ENCODE measurements at regions not wholly inside any gene's neighbourhood (a gene's known extent, or its start where the extent isn't known, plus 50 kb on each side); places are given as distances from the start of the nearest gene placed in this dataset.

DNA sequence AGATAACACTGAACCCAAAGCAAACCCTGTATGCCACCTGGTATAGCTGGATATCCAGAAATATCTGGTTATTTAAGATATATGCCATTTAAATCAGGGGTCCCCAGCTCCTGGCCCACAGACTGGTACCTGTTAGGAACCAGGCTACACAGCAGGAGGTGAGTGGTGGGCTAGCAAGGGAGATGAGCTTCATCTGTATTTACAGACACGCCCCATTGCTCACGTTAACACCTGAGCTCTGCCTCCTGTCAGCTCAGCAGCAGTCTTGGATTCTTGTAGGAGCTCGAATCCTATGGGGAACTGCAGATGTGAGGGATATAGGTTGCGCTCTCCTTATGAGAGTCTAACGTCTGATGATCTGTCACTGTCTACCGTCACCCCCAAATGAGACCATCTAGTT is 646.6 kb downstream of the TLE4 start:
- DNase-seq (ENCODE audit: low read depth), result no peak

DNA sequence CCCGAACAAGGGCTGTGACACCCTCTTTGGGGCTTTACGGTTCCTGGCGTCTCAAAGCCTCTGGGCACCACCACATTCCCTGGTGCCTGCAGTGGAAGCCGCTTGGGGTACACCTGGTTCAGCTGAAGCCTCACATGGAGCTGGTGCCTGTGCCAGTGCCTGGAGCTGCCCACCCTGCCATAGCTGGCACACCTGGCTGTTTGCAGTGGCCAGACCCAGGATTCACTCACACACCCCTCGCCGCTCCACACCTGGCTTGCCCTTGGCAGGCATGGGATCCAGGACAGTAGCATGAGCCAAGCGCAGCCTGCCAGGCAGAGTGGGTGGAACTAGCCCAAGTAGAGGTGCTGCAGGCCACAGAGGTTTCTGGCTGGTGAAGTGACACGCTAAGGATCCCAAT is 641.8 kb downstream of the TLE4 start:
- DNase-seq (ENCODE audit: low read depth), result no peak

DNA sequence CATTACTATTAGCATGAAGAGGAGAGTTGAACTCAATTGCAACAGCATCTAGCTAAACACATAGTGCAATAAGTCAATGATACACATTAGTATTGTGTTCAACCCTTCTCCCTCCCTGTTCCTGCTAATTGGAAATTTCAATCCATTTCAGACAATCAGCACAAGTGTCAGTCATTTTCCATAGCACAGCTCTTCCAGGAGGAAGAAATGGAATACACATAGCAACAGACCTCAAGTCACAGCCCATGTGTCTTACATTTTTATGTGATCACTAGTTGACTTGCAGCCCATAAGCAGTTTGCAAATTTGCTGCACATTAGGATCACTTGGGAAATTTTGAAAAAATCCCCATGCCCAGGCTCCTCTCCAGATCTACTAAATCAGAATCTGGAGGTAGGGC is 636.9 kb downstream of the TLE4 start:
- DNase-seq (ENCODE audit: low read depth), result no peak

DNA sequence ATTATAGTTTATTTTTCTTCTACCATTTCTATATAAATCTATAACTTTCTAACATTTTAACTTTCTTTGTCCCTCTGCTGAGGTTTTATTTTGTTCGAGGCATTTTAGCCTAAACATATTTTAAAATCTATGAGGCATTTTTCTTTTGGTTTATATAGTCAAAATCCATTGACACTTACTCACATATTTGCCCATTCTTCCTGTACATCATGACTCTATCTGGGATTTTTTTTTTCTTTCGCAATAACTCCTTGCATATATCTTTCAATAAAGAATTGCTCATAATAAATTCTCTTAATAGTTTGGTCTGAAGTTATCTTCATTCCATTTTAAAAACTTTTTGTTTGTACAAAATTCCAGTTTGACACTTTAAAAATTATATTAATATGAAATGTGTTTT is 632.3 kb downstream of the TLE4 start:
- DNase-seq (ENCODE audit: low read depth), result no peak

DNA sequence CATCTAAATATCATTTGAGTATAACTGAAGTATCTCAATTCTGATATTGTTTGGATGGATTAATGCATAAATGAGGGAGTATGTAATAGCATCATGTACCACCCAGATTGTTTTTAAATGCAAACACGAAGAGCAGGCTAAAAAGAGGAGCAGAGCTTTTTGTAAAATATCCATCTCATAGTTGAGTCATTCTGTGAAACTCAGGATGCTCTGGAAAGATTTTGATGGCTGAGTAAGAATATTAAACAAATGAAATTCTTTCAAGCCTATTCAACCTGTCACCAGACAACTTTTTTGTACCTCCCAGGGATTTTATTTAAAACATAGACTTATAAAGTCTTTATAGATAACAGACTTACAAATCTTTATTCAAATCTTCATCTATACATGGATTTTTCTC is 625.9 kb downstream of the TLE4 start:
- no peak for DNase-seq (ENCODE audit: low read depth)

DNA sequence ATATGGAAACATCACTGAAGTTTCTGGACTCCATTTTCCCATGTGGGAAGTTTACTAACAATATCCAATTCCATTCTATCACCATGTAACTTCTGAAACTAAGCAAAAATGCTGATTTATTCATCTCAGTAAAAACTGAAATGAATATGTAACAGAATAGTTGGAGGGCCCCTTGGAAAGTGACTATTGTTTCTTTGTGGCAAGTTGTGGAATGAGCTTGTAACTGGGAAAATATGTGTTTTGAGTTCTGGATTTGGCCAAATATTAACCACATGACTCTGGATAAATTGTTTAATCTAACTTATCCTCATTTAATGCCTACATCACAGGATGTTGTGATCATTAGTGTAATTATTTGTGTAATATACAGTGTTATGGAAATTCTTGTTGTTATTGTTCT is 619.3 kb downstream of the TLE4 start:
- DNase-seq (ENCODE audit: low read depth), result no peak

DNA sequence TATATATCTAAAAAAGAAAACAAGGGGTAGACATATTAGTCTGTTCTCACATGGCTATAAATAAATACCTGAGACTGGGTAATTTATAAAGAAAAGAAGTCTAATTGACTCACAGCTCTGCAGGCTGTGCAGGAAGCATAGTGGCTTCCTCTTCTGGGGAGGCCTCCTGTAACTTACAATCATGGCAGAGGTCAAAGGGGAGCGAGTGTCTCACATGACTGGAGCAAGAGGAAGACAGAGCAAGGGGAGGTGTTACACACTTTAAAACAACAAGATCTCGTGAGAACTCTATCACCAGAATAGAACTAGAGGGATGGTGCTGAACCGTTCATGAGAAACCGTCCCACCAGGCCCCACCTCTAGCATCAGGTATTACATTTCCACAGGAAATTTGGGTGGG is 616.8 kb downstream of the TLE4 start:
- DNase-seq (ENCODE audit: low read depth), result no peak

DNA sequence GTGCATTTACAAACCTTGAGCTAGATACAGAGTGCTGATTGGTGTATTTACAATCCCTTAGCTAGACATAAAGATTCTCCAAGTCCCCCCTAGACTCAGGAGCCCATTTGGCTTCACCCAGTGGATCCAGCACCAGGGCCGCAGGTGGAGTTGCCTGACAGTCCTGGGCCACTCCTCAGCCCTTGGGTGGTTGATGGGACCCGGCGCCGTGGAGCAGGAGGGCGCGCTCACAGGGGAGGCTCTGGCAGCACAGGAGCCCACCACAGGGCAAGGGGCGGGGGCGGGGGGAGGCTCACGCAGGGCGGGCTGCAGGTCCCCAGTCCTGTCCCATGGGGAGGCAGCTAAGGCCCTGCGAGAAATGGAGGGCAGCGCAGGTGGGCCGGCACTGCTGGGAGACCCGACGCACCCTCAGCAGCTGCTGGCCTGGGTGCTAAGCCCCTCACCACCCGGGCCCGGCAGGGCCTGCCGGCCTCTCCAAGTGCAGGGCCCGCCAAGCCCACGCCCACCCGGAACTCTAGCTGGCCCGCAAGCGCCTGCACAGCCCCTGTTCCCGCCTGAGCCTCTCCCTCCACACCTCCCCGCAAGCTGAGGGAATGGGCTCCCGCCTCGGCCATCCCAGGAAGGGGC is 613.5 kb downstream of the TLE4 start:
- DNase-seq (ENCODE audit: low read depth), result no peak

DNA sequence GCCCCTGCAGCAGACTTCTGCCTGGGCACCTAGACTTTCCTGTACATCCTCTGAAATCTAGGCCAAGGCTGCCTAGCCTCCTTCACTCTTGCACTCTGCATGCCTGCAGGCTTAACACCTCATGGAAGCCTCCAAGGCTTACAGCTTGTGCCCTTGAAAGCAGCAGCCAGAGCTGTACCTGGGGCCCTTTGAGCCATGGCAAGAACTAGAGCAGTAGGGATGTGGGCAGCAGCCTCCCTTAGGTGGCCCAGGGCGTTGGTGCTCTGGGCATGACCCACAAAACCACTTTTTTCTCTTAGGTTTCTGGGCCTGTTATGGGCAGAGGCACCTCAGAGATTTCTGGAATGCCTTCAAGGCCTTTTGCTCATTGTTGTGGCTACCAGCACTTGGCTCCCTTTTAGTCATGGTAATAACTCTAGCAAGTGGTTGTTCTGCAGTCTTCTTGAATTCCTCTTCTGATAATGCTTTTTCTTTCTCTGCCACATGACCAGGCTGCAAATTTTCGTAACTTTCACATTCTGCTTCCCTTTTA is 606.2 kb downstream of the TLE4 start:
- DNase-seq (ENCODE audit: low read depth), result peak; percentile 7

DNA sequence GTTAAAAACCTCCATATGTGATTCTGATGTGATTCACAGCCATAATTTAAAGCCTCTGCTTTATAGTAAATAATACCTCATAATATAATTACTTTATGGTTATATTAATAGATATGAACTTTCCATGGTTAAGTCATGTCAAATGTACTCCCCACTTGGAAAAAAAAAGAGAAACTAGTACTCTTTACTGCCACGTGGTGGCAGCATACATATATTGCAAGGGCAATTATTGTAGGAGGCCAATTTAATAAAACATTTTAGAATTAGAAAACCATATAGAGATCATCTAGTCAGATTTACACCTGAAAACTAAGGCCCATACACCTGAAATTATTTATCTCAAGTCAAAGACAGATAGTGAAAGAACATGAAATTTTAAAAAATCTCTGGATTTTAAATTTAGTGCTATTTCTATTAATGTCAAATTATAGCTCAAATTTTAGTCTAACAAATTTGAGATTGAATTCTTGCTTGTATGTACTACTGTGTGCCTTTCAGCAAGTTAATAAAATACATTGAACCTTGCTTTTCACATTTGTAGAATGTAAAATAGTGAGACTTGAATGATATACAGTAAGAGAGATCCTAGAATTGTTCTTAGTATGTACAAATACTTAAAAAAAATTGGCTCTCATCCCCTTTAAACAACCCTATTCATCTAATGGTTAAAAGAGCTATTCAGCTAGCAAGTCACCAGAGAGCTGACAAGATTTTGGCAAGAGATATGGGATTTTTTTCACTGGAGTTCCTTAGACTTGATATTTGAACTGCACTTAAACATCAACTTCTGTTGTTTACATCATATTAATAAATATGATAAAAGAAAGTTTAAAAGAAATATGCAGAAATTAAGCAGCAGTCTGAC is 603.8 kb downstream of the TLE4 start:
- peak; percentile 40 for DNase-seq (ENCODE audit: low read depth)

DNA sequence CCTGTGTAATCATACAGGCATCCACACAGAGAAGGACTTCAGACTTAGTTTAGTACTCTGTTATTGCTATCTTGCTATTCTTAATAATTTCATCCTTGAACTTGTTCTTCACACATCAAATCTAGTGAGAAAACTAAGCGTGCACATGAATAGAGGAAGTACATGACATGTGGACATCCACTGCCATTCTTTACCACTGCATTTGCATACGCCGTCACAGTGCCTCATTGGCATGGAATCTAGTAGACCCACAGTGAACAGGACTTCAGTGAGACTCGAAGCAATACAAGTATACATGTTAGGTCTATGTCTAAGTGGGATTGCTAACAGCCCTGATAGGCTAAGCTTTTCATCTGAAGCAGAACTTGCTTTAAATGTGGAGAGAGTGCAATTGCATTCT is 592.1 kb downstream of the TLE4 start:
- no peak for DNase-seq (ENCODE audit: low read depth)

DNA sequence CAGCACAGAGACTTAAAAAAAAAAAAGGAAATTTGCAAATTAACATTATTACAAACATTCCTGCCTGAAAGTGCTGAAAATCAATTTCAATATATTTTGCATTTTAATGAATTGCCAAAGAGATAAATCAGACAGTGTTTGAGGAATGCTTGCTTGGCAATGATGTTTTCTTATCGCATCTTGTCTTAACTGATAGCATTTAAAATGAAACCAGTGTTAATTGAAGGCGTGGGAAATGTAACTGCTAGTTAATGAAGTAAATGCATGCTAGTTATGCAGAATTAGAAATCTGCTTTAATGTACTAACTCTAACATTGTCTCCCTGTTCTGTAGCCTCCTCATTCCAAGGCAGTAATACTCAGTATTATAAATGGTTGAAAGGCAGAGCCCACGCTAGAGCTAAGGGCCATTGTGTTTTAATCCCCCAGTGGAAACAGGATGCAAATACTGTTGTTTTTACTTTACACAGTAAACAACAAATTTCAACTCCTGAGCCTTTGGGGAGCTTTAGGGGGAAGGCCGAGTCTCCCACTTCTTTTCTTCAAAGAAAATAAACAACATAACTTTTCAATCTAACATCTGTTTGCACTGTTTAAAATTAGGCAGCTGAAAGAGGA is 586.9 kb downstream of the TLE4 start:
- DNase-seq (ENCODE audit: low read depth), result no peak

DNA sequence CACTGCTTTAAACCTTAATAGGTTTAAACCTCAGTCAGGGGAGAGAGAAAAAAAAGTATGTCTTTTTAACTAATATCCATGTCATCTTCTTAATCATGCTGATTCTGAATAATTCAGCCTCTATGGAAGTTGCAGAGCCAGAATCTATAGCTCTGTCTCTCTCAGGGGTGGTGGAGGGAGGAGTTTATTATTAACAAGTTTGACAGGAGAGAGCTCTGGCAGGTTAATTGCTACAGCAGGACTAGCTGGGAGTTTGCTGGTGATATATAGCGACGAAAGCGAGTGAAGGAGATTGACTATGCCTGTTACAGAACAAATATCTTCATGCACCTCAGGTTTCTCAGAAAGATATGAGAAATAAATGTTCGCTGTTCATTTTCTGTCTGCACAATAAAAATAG is 586.4 kb downstream of the TLE4 start:
- no peak for DNase-seq (ENCODE audit: low read depth)

DNA sequence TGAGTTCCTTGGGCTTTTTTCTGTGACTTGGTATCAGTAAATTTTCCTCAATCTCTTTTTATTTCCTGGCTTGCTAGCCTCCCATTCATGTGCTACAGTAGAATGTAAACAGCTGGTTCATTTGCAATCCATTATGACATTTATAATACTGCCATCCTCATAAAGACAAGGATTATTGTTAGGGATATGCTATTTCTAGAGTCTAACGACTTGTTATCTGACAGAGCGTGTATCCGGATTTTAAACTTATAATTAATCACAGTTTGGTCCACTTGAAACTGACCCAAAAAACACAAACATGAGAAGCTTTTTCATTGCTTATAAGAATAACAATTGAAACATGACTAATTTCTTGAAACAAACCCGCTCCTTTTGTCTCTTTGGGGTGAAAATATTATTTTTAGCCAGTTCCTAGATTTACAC is 585.8 kb downstream of the TLE4 start:
- no peak for DNase-seq (ENCODE audit: low read depth)

DNA sequence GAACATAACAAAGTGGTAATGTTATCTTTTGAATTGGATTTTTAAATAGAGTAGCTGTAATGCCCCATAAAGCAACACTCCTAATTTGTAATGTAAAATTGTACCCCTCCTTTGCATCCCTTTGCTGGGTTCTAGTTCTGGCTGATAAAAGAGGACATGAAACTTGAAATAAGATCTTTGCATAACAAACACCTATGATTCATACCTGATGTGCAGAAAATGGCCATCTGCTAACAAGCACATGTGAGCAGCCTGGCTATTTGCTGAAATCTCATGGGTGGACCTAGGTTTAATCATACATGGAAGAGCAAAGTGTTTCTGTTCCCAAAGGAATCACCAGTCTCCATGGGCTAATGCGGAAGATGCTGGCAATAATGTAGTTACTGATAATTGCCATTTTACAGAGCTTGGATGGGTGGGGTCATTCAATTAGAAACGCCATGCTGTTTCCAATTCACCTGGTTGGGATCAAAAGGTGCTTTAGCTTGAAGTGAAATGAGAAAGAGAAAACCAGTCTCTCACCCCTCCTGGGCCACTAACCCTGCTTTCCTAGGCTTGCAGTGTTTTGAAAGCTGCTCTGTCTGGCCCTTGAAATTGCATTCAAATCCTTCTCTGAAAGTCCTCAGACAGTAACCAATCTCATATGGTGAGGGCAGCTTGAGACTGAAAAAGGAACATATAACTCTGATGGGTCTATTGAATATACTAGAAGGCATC is 585.1 kb downstream of the TLE4 start:
- DNase-seq (ENCODE audit: low read depth), result no peak

DNA sequence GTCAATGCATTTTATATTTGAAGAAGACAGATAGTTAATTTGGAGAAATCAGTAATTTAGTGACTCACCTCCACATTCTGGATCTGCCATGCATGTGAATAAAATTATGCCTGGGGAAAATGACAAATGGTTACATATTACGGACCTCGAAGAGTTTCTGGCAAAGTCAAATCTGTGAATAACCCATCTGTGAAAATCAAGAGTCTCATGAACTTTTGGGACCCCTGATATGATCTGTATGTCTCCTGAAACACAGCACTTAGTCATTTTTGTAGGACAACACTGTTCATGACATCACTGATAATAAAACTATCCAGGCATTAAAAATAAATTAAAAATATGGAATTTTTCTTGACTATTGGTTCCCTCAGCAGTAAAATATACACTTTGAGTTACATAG is 584.5 kb downstream of the TLE4 start:
- DNase-seq (ENCODE audit: low read depth), result no peak

DNA sequence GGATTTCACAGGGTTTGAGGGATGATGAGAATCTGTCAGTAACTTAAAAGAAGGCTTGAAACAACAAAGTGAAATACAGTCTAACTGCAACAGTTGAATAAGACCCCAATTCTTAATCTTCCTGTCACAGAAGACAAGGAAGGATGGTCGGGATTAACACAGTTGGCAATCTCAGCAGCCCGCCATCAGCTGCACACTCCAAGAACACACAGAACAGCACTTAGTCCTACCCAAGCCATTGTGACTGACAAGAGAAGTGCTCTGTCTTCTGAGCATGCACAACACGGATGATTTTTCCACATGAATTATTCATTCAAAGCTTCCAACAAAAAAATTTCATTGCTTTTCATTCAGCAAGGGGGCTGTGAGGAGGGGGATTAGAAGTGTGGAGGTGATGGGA is 576.1 kb downstream of the TLE4 start:
- no peak for DNase-seq (ENCODE audit: low read depth)

DNA sequence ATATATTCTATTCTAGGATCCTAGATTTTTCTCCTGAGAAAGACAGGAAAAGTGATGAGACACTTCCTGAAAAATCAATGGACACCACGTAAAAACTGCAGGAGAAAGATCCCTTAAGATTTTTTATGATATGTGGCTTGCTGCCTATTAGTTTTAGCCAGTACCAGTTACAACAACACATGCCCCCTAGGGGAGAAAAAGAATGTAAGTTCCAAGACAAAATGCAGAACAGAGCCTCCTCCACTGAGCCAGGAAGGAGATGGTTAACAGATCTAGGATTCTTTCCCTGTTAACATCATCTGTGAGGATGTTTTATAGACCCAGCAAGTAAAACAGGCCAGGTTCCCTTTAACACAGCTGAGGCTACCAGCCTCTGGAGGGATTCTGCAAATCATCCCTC is 574.7 kb downstream of the TLE4 start:
- no peak for DNase-seq (ENCODE audit: low read depth)

DNA sequence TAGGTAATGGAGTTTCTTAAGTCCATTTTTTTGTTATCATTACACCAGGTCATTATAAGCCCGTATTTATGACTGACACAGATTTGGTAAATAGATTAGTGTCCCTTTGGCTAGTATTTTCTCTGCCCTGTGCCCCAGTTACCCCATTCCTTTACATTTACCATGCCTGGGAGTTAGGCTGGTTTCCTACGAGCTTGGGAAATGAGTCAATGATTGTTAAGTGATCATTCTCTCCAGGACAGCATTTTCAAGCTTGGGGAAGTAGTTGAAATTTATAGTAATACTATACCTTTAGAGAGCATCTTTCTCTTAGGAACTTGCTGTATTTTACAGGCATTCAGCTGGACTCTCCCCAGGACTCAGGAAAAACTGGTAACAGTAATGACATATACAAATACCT is 573.1 kb downstream of the TLE4 start:
- no peak for DNase-seq (ENCODE audit: low read depth)

DNA sequence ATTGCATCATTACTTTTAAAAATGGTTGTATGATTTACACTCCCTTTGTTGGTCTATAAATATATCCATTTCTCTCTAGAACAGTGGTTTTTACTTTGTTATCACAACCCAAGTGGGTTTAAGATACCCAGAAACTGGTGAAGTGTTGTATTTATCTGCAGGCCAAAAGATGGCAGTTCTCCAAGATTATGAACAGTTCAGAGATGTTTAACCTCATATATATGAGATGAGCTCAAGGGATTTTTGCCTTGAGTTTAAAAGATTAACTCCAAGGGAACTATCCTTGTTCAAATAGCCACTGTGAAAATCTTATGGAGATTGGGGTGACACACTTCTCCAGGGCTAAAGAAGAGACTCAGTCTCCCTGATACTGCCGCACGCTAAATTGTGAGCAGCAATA is 572.6 kb downstream of the TLE4 start:
- DNase-seq (ENCODE audit: low read depth), result no peak

DNA sequence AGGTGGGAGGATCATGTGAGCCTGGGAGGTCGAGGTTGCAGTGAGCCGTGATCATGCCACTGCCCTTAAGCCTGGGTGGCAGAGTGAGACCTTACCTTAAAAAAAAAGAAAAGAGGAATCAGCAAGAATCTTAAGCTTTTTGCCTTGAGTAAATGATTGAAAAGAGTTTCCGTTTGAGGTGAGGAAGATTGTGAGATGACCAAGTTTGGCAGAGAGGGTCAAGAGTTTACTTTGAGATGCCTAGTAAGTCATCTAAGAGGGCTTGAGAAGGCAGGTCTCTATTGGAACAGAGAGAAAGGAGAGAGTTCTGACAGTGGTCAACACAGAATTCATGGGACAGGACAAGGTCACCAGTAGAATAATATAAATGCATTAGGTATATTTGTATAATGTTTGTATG is 572.1 kb downstream of the TLE4 start:
- no peak for DNase-seq (ENCODE audit: low read depth)

DNA sequence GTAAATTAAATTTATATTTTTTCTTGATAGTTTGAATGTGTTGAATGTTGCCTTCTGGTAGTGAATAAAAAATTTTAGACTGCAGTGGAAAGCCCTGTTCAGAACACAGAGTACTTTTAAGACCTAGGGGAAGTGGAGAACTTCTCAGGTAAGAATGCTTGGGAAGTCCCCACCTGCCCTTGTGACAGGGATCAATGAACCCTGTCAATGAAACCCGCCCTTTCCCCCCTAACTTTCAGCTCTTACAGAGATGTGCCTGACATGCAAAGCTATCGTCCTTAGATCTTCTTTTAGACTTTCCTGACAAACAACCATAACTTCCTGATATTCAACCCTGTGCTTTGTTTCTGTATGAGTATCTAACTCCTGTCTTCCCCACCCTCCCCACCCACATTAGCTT is 562.7 kb downstream of the TLE4 start:
- no peak for DNase-seq (ENCODE audit: low read depth)

DNA sequence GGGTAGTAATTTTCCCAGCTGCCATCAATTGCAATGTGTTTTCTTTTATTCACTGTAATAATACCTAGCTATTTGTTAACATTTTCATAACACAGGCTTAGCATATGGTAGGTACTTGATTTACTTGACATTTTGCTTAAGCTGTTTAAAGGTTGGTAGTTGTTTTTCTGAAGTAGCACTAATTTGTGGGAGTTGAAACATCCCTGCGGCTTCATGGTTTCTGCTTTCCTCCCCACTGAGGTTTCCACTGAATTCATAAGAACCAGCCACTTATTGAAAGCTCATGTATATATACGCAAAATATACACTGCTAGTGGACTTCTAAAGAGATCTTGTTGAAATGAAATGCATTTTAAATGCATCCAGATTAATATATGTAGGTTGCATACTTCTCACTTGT is 559.9 kb downstream of the TLE4 start:
- no peak for DNase-seq (ENCODE audit: low read depth)
